ENCODE measurements at regions not wholly inside any gene's neighbourhood (a gene's known extent, or its start where the extent isn't known, plus 50 kb on each side); places are given as distances from the start of the nearest gene placed in this dataset.

GRCh38 chr6:51116723-51117122, 298.1 kb downstream of the TFAP2B start:
- TF ChIP-seq CTCF (IDR thresholded peaks at IDR 0.05; ENCODE audit: insufficient read depth, low read length, poor library complexity, severe bottlenecking) (no peak), EZH2phosphoT487 (conservative IDR thresholded peaks at IDR 0.05; ENCODE audit: low read length) (no peak)
